Fibroblast of pulmonary artery (primary cell): ENCODE measurements at regions not wholly inside any gene's neighbourhood (a gene's known extent, or its start where the extent isn't known, plus 50 kb on each side); places are given as distances from the start of the nearest gene placed in this dataset.

ENCODE experiments used
- DNase-seq: peaks from one replicate; pipeline ENCODE4 v3.0.0-alpha.2; 2010; ENCODE audit warnings: low read depth
- H3K4me3 ChIP-seq: replicated peaks from 2 replicates; pipeline ENCODE4 v1.5.1; 2011; ENCODE audit warnings: low read depth, mild to moderate bottlenecking, control low read depth, low read length, moderate library complexity
- TF ChIP-seq, protein P1 (sequence below): IDR thresholded peaks from 2 replicates; pipeline ENCODE4 v1.5.1; 2011; ENCODE audit warnings: mild to moderate bottlenecking, control low read depth, low read length, inconsistent platforms; ENCODE audit errors: missing control alignments

DNA sequence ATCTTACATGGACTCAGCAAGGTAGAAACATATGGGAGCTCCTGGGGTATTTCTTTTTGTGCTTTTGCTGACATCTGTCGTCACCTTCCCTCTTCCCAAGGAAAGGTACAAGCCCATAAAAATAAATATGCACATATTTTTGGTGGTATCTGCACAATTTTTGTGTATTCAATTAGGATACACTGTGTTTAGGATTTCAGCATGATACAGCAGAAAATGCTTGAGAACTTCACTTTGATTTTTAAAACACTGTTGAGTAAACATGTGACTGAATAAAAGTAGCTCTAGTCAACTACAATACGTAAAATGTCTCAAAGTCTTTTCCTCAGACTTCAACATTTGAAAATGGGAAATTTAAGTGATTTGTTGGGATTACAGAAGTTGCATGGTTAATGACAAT is 99.4 kb upstream of the SPANXC start:
- no peak overlapping the region for H3K4me3 ChIP-seq
- TF ChIP-seq, protein P1, sequence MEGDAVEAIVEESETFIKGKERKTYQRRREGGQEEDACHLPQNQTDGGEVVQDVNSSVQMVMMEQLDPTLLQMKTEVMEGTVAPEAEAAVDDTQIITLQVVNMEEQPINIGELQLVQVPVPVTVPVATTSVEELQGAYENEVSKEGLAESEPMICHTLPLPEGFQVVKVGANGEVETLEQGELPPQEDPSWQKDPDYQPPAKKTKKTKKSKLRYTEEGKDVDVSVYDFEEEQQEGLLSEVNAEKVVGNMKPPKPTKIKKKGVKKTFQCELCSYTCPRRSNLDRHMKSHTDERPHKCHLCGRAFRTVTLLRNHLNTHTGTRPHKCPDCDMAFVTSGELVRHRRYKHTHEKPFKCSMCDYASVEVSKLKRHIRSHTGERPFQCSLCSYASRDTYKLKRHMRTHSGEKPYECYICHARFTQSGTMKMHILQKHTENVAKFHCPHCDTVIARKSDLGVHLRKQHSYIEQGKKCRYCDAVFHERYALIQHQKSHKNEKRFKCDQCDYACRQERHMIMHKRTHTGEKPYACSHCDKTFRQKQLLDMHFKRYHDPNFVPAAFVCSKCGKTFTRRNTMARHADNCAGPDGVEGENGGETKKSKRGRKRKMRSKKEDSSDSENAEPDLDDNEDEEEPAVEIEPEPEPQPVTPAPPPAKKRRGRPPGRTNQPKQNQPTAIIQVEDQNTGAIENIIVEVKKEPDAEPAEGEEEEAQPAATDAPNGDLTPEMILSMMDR = no peak
- DNase-seq = no peak

DNA sequence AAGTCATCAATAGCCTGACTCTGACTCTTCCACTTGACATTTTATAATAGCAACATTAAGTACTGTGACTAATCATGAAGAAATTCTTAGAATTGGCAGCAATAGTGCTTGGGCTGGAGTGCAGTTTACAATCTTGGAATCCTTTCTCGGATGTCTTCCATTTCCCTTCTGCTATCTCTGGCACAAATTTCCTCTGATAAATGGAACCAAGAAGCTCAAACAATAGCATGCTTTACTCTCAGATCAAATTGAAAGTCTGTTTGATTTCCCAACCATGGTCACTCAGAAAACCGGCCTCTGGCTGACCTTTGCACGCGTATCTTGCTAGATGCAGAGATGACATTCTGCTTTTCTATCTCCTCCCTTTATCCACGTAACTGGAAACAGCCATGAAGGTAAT is 99.0 kb upstream of the SPANXC start:
- peak; percentile 87 for DNase-seq

DNA sequence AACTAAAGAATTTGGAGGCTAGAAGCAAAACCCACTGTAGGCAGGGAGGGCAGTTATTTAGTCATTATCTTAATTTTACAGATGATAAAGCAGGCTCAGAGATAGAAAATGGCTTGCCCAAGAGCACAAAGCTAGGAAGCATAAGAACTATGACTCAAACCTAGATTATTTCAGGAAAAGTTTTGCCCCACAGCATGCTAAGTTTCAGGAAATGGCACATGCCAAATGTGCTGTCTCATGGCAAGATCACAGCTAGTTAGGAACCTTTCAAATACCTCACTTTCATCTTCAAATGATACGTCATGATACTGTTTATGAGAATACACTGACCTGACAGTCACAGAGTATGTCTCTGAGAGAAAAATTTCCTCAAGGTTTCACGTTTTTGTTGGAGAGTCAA is 78.5 kb upstream of the SPANXC start:
- no peak overlapping the region for H3K4me3 ChIP-seq
- DNase-seq = peak; percentile 5
- TF ChIP-seq, protein P1 = no peak

More for the DNA sequence above, 99.0 kb upstream of the SPANXC start:
- H3K4me3 ChIP-seq = no peak overlapping the region
- TF ChIP-seq, protein P1 = no peak

DNA sequence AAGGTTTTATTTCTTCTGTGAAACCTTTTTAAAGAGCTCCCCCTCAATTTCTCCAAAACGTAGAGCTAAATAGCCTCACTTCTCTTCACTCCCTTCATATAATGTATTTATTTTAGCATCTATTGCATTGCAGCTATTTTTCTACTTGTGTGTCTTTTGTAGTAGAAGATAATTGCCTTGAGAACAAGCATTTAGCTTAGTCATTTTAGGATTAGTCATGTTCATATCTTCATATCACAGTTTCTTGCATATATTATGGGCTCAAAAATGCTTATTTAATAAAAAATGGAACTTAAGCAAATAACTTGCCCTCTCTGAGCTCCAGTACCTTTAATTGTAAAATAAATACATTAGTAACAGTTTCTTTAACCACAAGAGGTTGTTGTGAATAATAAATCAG is 72.1 kb upstream of the SPANXC start:
- peak; percentile 23 for DNase-seq
- no peak overlapping the region for H3K4me3 ChIP-seq
- TF ChIP-seq, protein P1 = no peak

DNA sequence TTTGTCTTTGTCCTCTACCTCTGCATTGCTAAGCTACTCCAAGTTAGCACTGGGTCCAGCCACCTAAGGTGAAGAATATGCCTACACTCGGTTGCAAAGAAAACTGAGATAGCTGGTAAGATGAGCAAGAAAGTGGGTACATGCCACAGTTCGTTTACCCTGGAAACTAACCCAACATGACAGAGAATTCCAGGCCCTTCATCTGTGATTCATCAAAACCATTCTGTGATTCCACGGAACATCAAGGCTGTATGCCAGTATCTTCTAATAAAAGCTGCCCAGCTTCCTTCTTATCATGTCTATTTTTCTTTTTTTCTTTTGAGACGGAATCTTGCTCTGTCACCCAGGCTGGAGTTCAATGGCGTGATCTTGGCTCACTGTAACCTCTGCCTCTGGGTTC is 58.7 kb upstream of the SPANXC start:
- TF ChIP-seq, protein P1 = no peak
- H3K4me3 ChIP-seq = no peak overlapping the region
- DNase-seq = no peak
